Lung microvascular endothelial cell (primary cell): ENCODE measurements at regions not wholly inside any gene's neighbourhood (a gene's known extent, or its start where the extent isn't known, plus 50 kb on each side); places are given as distances from the start of the nearest gene placed in this dataset.

Experiments used
- DNase-seq, 2 donors: peaks; one replicate each; pipeline versions ENCODE4 v3.0.0 to v3.0.0-alpha.2; 2010; ENCODE audit warnings: low read depth in 2 of 2

GRCh38 chr22:27218012-27218920 is 560.9 kb downstream of the MIAT start:
- no peak for DNase-seq

DNA sequence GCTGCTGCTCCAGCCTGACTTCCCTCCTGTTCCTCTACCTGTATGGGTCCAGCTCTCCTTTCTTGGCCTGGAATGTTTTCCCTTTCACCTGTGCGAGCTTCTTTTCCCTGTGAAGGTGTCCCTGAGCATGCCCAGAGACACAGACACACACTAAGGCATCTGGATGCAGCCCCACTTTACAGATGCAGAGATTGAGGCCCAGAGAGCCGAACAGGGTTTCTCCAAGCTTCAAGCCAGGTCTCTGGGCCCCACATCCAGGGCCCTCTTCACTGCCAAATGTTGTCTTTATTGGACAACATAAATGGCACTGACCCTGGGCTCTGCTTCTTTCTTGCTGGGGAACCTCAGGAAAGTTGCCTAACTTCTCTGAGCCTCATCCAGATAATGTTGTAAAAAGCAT is 561.6 kb downstream of the MIAT start:
- no peak for DNase-seq

DNA sequence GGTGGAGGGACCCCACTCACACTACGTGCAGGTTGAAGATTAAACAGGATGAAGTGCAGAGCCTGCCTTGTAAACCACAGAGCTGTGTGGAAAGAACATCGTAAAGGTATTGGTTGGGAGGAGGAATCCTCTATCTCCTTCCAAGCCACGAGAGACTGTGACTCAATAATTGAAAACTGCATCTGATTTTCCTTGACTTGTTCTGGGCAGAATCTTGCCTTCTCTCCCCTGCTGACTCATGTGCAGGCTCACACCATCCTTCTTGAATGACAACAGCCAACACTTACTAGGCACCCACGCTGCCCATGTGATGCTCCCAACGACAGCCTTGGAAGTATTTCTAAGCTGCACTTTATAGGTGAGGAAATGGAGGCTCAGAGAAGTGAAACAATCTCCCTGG is 563.0 kb downstream of the MIAT start:
- no peak for DNase-seq

- DNase-seq = no peak
Observed at GRCh38 chr22:27222178-27222577, 564.8 kb downstream of the MIAT start.

DNA sequence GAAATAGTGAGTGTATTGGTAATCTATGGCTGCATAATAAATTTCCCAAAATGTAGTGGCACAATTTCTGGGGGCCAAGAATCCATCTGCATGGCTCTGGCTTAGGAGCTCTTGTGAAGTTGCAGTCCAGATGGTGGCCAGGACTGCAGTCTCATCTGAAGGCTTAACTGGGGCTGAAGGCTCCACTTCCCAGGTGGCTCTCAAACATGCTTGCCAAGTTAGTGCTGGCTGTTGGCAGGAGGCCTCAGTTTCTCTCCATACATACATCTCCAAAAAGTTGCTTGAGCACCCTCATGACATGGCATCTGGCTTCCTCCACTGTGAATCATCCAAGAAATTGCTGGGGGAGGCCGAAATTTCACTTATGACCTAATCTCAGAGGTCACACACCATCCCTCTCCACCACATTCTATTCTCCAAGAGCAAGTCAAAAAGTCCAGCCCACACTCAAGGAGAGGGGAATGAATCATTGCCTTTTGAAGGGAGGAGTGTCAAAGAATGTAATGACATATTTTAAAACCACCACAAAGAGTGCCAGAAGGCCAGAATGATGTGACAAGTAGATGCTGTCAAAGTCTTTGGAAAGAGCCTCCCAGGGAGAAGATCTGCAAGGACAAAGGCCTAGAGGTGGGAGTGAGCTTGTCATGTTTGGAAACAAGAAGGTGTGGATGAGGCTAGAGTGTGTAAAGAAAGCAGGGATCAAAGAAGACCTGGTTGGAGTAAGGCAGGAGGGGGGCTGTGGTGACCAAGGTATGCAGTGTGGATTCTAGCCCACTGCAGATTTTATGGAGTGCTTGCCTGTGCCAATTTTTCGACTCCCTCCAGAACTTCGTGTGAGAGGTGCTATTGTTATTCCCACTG is 566.2 kb downstream of the MIAT start:
- DNase-seq = no peak

DNA sequence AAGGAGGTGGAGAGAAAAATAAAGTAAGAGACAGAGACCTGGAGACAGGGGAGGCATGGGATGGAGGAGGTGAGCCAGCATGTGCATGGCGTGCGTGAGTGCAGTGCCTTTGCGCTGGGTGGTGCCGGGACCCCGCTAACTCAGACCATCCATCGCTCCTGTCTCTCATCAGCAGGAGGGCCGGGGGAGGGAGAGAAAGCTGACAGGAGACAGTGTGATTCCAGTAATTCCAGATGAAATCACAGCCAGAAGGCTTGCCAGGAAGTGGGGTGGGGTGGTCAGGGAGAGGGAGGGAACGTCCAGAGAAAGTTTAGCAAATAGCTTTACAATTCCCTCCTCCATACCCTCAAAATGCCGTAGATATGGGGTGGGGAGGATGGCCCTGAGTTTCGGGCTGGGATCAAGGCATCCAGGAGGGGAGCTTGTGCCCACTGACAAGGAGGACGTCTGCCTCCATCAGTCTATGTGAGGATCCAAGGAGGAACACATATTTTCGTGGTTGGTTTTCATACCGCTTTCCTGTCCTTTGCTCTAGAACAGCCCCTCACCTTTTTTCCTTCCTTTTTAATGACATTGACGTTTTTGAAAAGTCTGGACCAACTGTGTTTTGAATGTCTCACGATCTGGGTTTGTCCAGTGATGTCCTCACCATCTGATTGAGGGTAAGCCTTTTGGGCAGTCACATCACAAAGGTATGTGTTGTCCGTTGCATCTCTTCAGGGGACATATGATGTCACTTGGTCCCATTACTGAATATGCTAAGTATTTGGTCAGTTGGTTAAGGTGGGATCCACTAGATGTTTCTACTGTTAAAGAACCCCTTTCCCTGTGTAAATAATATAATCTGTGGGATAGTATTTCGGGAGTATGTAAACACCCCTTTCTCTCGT is 567.3 kb downstream of the MIAT start:
- DNase-seq = no peak

DNA sequence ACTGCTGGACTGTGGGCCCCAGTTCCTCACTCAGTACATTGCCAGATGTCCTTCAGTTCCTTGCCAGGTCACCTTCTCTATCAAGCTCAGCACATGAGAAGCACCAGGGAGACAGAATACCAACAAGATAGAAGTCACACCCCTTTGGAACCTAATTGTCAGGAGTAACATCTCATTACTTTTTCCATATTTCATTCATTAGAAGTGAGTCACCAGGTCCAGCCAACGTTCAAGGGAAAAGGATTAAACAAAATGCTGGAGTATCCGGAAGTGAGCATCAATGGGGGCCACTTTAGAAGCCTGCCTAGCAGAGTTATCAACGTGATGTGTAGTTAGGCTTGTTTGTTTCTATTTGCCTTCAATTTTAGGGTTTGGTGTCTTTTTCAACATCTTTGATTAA is 569.3 kb downstream of the MIAT start:
- no peak for DNase-seq

DNA sequence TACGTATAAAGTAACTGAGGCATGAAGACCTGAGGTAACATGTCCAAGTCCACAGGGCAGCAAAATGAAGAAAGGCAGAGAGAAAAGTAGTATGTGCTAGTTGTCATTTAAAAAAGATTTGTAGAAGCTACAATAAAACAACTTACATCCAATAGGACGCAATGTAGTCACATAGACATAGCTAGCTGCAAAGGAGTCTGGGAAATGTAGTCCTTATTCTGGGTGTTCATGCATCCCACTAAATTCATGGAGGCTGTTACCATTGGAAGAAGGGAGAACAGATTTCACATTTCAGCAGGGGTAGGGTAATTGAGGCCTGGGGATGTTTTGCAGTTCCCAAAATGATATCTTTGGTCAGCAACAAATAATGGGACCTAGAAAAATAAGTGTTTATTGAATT is 571.4 kb downstream of the MIAT start:
- DNase-seq = no peak

GRCh38 chr22:27230189-27230588 is 571.4 kb downstream of the MN1 start:
- no peak for DNase-seq

DNA sequence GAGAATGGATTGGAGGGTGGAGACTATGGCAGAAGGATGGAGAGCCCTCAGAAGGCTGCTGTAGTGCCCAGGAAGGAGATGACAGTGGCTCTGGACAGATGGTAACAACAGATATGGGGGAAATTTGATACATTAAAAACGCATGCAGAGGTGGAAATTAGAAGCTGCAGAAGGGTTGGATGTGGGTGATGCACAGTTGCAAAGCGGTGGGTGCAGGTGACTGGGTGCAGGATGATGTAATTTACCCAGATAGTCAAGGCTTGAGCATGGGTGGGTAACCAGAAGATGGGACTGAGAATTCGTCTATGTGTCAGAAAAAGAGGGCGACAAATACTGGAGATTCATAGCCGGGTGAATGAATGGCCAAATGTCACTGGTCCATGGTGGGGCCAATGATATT is 570.3 kb downstream of the MN1 start:
- no peak for DNase-seq

- no peak for DNase-seq
Observed at GRCh38 chr22:27232077-27232476, 569.5 kb downstream of the MN1 start.

- DNase-seq = no peak
Observed at GRCh38 chr22:27237080-27237741, 564.3 kb downstream of the MN1 start.

DNA sequence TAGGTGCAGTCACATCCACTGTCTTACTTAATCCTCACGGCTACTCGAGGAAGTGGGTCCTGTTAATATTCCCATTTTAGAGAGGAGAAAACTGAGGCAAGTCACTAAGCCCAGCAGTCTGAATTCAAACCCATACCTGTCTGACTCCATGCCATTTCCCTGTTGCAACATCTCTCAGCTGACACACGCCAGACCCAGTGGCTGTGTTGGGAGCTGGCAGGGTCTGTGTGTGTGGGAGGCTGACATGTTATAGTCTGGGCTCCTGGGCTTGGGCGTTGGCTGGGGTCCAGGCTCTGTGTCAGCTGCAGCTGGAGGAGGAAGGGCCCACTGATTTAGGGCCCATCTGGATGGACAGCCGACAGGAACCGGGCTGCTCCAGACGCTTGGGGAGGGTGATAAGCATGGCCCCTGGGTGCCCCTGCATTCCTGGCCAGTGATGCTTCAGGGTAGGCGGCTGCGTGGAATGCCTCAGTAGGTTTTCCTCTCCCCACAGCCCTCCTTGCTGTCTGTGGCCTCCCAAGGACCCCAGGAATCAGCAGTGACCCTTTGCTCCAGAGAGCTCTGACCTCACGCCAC is 562.5 kb downstream of the MN1 start:
- peak; percentile 67 to 89 for DNase-seq

DNA sequence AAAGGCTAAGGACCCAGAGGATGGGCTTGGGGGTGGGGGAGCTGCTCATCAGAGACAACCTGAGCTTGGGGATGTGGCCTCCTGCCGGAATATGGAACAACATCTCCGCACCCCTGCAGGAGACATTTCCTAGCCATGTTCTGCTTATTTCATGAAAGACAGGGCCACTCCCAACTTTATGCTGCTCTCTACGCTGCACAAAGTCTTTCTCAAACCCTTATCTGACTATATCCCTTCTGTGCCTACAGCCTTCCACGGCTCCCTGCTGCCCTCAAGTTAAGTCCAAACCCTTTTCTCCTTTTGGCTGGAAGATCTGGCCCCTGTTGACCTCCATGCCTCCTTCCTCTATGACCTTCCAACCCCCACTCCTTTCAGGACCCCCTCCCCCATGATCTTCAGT is 562.0 kb downstream of the MN1 start:
- DNase-seq = no peak

GRCh38 chr22:27240298-27241075 is 561.1 kb downstream of the MN1 start:
- no peak for DNase-seq

- DNase-seq = peak; percentile 35 to 36
Observed at GRCh38 chr22:27241430-27242321, 559.9 kb downstream of the MN1 start.

DNA sequence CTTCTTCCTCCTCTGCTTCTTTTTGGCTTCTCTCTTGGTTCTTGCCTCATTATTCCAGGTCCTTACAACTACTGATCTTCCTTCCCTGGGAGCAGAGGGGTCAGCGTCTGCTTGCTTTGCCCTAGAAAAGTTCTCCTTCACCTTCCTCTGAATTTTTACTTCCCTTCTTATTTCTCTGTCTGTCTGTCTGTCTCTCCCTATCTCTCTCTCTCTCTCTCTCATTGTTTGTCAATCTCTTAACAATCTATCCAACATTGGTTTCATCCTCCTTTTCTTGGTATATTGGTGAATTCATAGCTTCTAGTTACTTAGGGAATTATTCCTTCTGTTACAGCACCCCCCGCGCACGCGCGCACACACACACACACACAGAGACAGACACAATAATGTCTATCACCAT is 559.1 kb downstream of the MN1 start:
- no peak for DNase-seq

GRCh38 chr22:27242917-27243589 is 558.5 kb downstream of the MN1 start:
- DNase-seq = no peak
